ENCODE measurements at regions not wholly inside any gene's neighbourhood (a gene's known extent, or its start where the extent isn't known, plus 50 kb on each side); places are given as distances from the start of the nearest gene placed in this dataset.
"Not testable (repeated sequence)": the region's sequence is repeated elsewhere in the genome, so short reads cannot be mapped to it uniquely, and the experiment has no call there.

GRCh38 chr1:111048253-111048652 is 84.5 kb upstream of the LRIF1 start:
- TF ChIP-seq CTCF (conservative IDR thresholded peaks at IDR 0.05 in 1 of 2, IDR thresholded peaks at IDR 0.05 in 1 of 2; ENCODE audit: extremely low read depth in 1 of 2, insufficient read depth in 1 of 2, low read depth in 1 of 2, low read length in 2 of 2); EZH2 (IDR thresholded peaks at IDR 0.05; ENCODE audit: borderline replicate concordance, low read length): not testable (repeated sequence)

Data from mammary epithelial cell (primary cell).